ENCODE measurements at regions not wholly inside any gene's neighbourhood (a gene's known extent, or its start where the extent isn't known, plus 50 kb on each side); places are given as distances from the start of the nearest gene placed in this dataset.

GRCh38 chr2:12089496-12089895 is 343.1 kb downstream of the LPIN1 start:
- Histone ChIP-seq H3K4me2 (replicated peaks; ENCODE audit: low read depth, low read length, poor library complexity, severe bottlenecking) (no peak overlapping the region), H3K4me3 (ENCODE audit: control extremely low read depth in 1 of 5, extremely low read depth in 1 of 5, insufficient read depth in 1 of 5, low read depth in 2 of 5, low read length in 4 of 5) (no peak overlapping the region), H3K27ac (ENCODE audit: low read length in 2 of 2) (no peak overlapping the region), H3K9me3 (ENCODE audit: control extremely low read depth in 1 of 3, control insufficient read depth in 2 of 3, insufficient read depth in 1 of 3, low read length in 2 of 3) (no peaks in the 10 kb centered on the region), H2AFZ (ENCODE audit: insufficient read depth, low read depth, low read length, poor library complexity, severe bottlenecking) (no peak overlapping the region), H3K4me1 (ENCODE audit: control insufficient read depth in 2 of 2, insufficient read depth in 2 of 2, low read length in 2 of 2) (peaks cover 8 to 9% of the 10 kb centered on the region in 2 donors), H3K27me3 (replicated peaks in 1 of 4; ENCODE audit: control extremely low read depth in 1 of 4, control insufficient read depth in 3 of 4, insufficient read depth in 4 of 4, low read length in 3 of 4) (no peaks in the 10 kb centered on the region), H3K9ac (ENCODE audit: low read length) (no peak overlapping the region), H3K36me3 (replicated peaks in 1 of 2; ENCODE audit: control extremely low read depth in 1 of 2, control insufficient read depth in 1 of 2, extremely low read depth in 1 of 2, insufficient read depth in 2 of 2, low read length in 1 of 2) (no peaks in the 10 kb centered on the region), H4K20me1 (ENCODE audit: control insufficient read depth, insufficient read depth, low read length, poor library complexity, severe bottlenecking) (no peaks in the 10 kb centered on the region), H3K79me2 (ENCODE audit: control insufficient read depth, insufficient read depth, low read length) (no peaks in the 10 kb centered on the region)
- POLR2A ChIA-PET: no interaction called here
- Mint-ChIP-seq H3K9me3 (ENCODE audit: insufficient read depth) (no peaks in the 10 kb centered on the region), H3K4me1 (peaks cover 11% of the 10 kb centered on the region), H3K27me3 (no peaks in the 10 kb centered on the region), H3K4me3 (no peak overlapping the region), H3K27ac (no peak overlapping the region)
- ATAC-seq (ENCODE audit: low read depth) (no peak), DNase-seq (no peak)
- no peak for TF ChIP-seq CTCF (IDR thresholded peaks at IDR 0.05)
- no peak for TF ChIP-seq EZH2 (IDR thresholded peaks at IDR 0.05; ENCODE audit: borderline replicate concordance, insufficient read depth, low read depth, low read length, poor library complexity, severe bottlenecking)
- WGBS (ENCODE audit: insufficient coverage): 98% methylated on average over 6 of the region's 7 CpGs
- CTCF ChIA-PET: interaction anchor here (1.4 kb wide), 1 partner anchor 38 kb away, joined by 3 read pairs; no protein-coding TSS in a partner anchor
- intact Hi-C loops (cut with micrococcal nuclease): no loop called here

GRCh38 chr2:12090072-12090471 is 343.6 kb downstream of the LPIN1 start:
- Mint-ChIP-seq H3K27me3 (no peaks in the 10 kb centered on the region), H3K27ac (no peak overlapping the region), H3K4me3 (no peak overlapping the region), H3K9me3 (ENCODE audit: insufficient read depth) (no peaks in the 10 kb centered on the region), H3K4me1 (peaks cover 11% of the 10 kb centered on the region)
- Histone ChIP-seq H3K9ac (ENCODE audit: low read length) (no peak overlapping the region), H3K27me3 (replicated peaks in 1 of 4; ENCODE audit: control extremely low read depth in 1 of 4, control insufficient read depth in 3 of 4, insufficient read depth in 4 of 4, low read length in 3 of 4) (no peaks in the 10 kb centered on the region), H3K4me2 (replicated peaks; ENCODE audit: low read depth, low read length, poor library complexity, severe bottlenecking) (no peak overlapping the region), H4K20me1 (ENCODE audit: control insufficient read depth, insufficient read depth, low read length, poor library complexity, severe bottlenecking) (no peaks in the 10 kb centered on the region), H2AFZ (ENCODE audit: insufficient read depth, low read depth, low read length, poor library complexity, severe bottlenecking) (no peak overlapping the region), H3K9me3 (ENCODE audit: control extremely low read depth in 1 of 3, control insufficient read depth in 2 of 3, insufficient read depth in 1 of 3, low read length in 2 of 3) (no peaks in the 10 kb centered on the region), H3K4me3 (ENCODE audit: control extremely low read depth in 1 of 5, extremely low read depth in 1 of 5, insufficient read depth in 1 of 5, low read depth in 2 of 5, low read length in 4 of 5) (no peak overlapping the region), H3K27ac (ENCODE audit: low read length in 2 of 2) (no peak overlapping the region), H3K79me2 (ENCODE audit: control insufficient read depth, insufficient read depth, low read length) (no peaks in the 10 kb centered on the region), H3K4me1 (ENCODE audit: control insufficient read depth in 2 of 2, insufficient read depth in 2 of 2, low read length in 2 of 2) (peaks cover 8 to 9% of the 10 kb centered on the region in 2 donors), H3K36me3 (replicated peaks in 1 of 2; ENCODE audit: control extremely low read depth in 1 of 2, control insufficient read depth in 1 of 2, extremely low read depth in 1 of 2, insufficient read depth in 2 of 2, low read length in 1 of 2) (no peaks in the 10 kb centered on the region)
- DNase-seq (no peak), ATAC-seq (ENCODE audit: low read depth) (no peak)
- no CpG with 5 or more reads among the region's 3 CpGs for WGBS (ENCODE audit: insufficient coverage)
- TF ChIP-seq EZH2 (IDR thresholded peaks at IDR 0.05; ENCODE audit: borderline replicate concordance, insufficient read depth, low read depth, low read length, poor library complexity, severe bottlenecking) (no peak), CTCF (IDR thresholded peaks at IDR 0.05) (no peak)
- intact Hi-C loops (cut with micrococcal nuclease): no loop called here
- ChIA-PET POLR2A (no interaction called here), CTCF (interaction anchor here (1.0 to 1.4 kb wide), 2 partner anchors 21 to 39 kb away, joined by 3 read pairs; no protein-coding TSS in a partner anchor)

All from B cell (primary cell).